ENCODE measurements at regions not wholly inside any gene's neighbourhood (a gene's known extent, or its start where the extent isn't known, plus 50 kb on each side); places are given as distances from the start of the nearest gene placed in this dataset.

- Mint-ChIP-seq H3K4me3 (no peak overlapping the region), H3K4me1 (peaks cover 0 to 3% of the 10 kb centered on the region in 2 experiments; a peak in 1 of 4 replicates), H3K27ac (peak overlapping the region in 1 of 3 experiments; percentile 30; a peak in 1 of 7 replicates), H3K27me3 (ENCODE audit: low read depth) (no peaks in the 10 kb centered on the region), H3K36me3 (ENCODE audit: insufficient read depth in 1 of 3, low read depth in 3 of 3) (no peaks in the 10 kb centered on the region), H3K9me3 (no peaks in the 10 kb centered on the region)
- no peak overlapping the region for H4K5ac ChIP-seq (ENCODE audit: insufficient read length, low read depth, low read length)
- H4K91ac ChIP-seq (ENCODE audit: insufficient read length, low read depth, low read length) = no peak overlapping the region
- no peak overlapping the region for H2BK5ac ChIP-seq (ENCODE audit: insufficient read length, low read length)
- H3K23ac ChIP-seq (ENCODE audit: insufficient read length, low read depth, low read length) = no peak overlapping the region
- no peaks in the 10 kb centered on the region for H3K23me2 ChIP-seq (ENCODE audit: insufficient read length, low read depth, low read length, poor library complexity, severe bottlenecking)
- H3K27me3 ChIP-seq (ENCODE audit: insufficient read depth, low read length) = no peaks in the 10 kb centered on the region
- H2BK15ac ChIP-seq (ENCODE audit: low read depth, low read length) = no peak overlapping the region
- no peak overlapping the region for H4K8ac ChIP-seq (replicated peaks; ENCODE audit: insufficient read length, low read depth, low read length)
- H3K4me2 ChIP-seq (ENCODE audit: insufficient read depth, insufficient read length, low read length) = no peak overlapping the region
- no peak overlapping the region for H3K9ac ChIP-seq (ENCODE audit: extremely low read depth, insufficient read length, low read length)
- no peak overlapping the region for H3K14ac ChIP-seq (ENCODE audit: insufficient read depth, low read length)
- DNase-seq = no peak
- no peak overlapping the region for H3K27ac ChIP-seq (ENCODE audit: insufficient read length, low read depth, low read length)
- no peak for TF ChIP-seq CTCF (conservative IDR thresholded peaks at IDR 0.05)
- H3K4me1 ChIP-seq (ENCODE audit: insufficient read depth, low read length) = no peaks in the 10 kb centered on the region
- no peaks in the 10 kb centered on the region for H4K20me1 ChIP-seq (ENCODE audit: control insufficient read depth, insufficient read depth, insufficient read length)
- H2BK120ac ChIP-seq (ENCODE audit: low read depth, low read length, poor library complexity, severe bottlenecking) = no peak overlapping the region
- WGBS (ENCODE audit: extremely low coverage, insufficient read length, low lambda C conversion rate) = no CpG with 5 or more reads among the region's 6 CpGs
- no peaks in the 10 kb centered on the region for H3K9me3 ChIP-seq (ENCODE audit: control insufficient read depth, low read depth, low read length)
- no peaks in the 10 kb centered on the region for H3K79me2 ChIP-seq (ENCODE audit: insufficient read depth, low read length)
- H3K79me1 ChIP-seq (ENCODE audit: insufficient read depth, low read depth, low read length, poor library complexity, severe bottlenecking) = no peaks in the 10 kb centered on the region
- H3K56ac ChIP-seq (ENCODE audit: insufficient read length, low read depth, low read length) = no peak overlapping the region
- no peak overlapping the region for H2AFZ ChIP-seq (ENCODE audit: low read length)
- H2AK5ac ChIP-seq (ENCODE audit: insufficient read length, low read length) = no peak overlapping the region
- no peak overlapping the region for H3K4ac ChIP-seq (ENCODE audit: low read depth, low read length)
- no peak overlapping the region for H3T11ph ChIP-seq (ENCODE audit: low read length)
- no peak overlapping the region for H2BK20ac ChIP-seq (ENCODE audit: low read depth, low read length, poor library complexity, severe bottlenecking)
- H2BK12ac ChIP-seq (ENCODE audit: insufficient read length, low read depth, low read length) = no peak overlapping the region
- H3K18ac ChIP-seq (ENCODE audit: insufficient read length, low read depth, low read length) = no peak overlapping the region
These were observed 406.3 kb upstream of the ADAMTSL1 start for GRCh38 chr9:18067548-18068120.
